HEK293 (cell line): ENCODE measurements at regions not wholly inside any gene's neighbourhood (a gene's known extent, or its start where the extent isn't known, plus 50 kb on each side); places are given as distances from the start of the nearest gene placed in this dataset.

Experiments
- CTCF ChIA-PET: fragments of 350-600 bp; formaldehyde crosslinking; extraction: SDS; loops from one replicate; lab custom pipeline; 2021; ENCODE audit warnings: antibody characterized with exemption; lab: Yijun Ruan, JAX
- POLR2A ChIA-PET: fragments of 300-600 bp; formaldehyde crosslinking; extraction: SDS; loops from one replicate; lab custom pipeline; 2020; ENCODE audit warnings: antibody characterized with exemption, inconsistent platforms; lab: Yijun Ruan, JAX
- H3K27ac ChIP-seq: fragments of 200-500 bp; sonication (Bioruptor generic); 2 replicates; pipeline ENCODE4 v1.5.1; 2014; ENCODE audit warnings: low read depth, low read length, control low read depth, inconsistent platforms; ENCODE audit errors: extremely low read depth
- H3K36me3 ChIP-seq, 2 experiments: fragments of 200-500 bp in 1 of 2; sonication (Bioruptor generic) in 1 of 2; 1 replicate in 1 of 2; 2 replicates in 1 of 2; pipeline ENCODE4 v1.5.1; 2014 to 2017; ENCODE audit warnings: inconsistent platforms in 2 of 2, low read length in 2 of 2; ENCODE audit not compliant: control insufficient read depth in 2 of 2, insufficient read depth in 1 of 2
- H3K4me1 ChIP-seq: fragments of 200-500 bp; sonication (Bioruptor generic); 2 replicates; pipeline ENCODE4 v1.5.1; 2014; ENCODE audit warnings: mild to moderate bottlenecking, low read length, inconsistent platforms; ENCODE audit not compliant: control insufficient read depth, insufficient read depth
- H3K4me3 ChIP-seq: 2 replicates; pipeline ENCODE4 v1.5.1; 2011; ENCODE audit warnings: low read depth, mild to moderate bottlenecking, control low read depth, low read length, moderate library complexity
- H3K9me3 ChIP-seq: fragments of 200-500 bp; sonication (Bioruptor generic); 2 replicates; pipeline ENCODE4 v1.5.1; 2014; ENCODE audit warnings: low read depth, low read length, inconsistent platforms; ENCODE audit not compliant: control insufficient read depth, insufficient read depth
- EGR2 ChIP-seq: fragments of 450-650 bp; formaldehyde crosslinking; IDR thresholded peaks from 2 replicates; pipeline ENCODE4 v1.5.1; 2016; ENCODE audit warnings: low read depth, missing biosample characterization, missing genetic modification characterization
- GLI4 ChIP-seq: fragments of 450-650 bp; formaldehyde crosslinking; IDR thresholded peaks from 2 replicates; pipeline ENCODE4 v1.5.1; 2016; ENCODE audit warnings: missing biosample characterization, missing genetic modification characterization
- HOXD13 ChIP-seq: sonication (generic); formaldehyde crosslinking; IDR thresholded peaks from 2 replicates; pipeline ENCODE4 v1.8.0; 2022; ENCODE audit warnings: missing genetic modification reagents, borderline replicate concordance
- MEIS1 ChIP-seq: sonication (generic); formaldehyde crosslinking; IDR thresholded peaks from 2 replicates; pipeline ENCODE4 v1.8.1; 2022; ENCODE audit warnings: missing genetic modification reagents, mild to moderate bottlenecking, borderline replicate concordance
- ZFHX2 ChIP-seq: fragments of 450-650 bp; formaldehyde crosslinking; conservative IDR thresholded peaks from 2 replicates; pipeline ENCODE4 v1.5.1; 2016; ENCODE audit warnings: missing biosample characterization, missing genetic modification characterization
- ZFP3 ChIP-seq: fragments of 450-650 bp; formaldehyde crosslinking; IDR thresholded peaks from 2 replicates; pipeline ENCODE4 v1.5.1; 2016; ENCODE audit warnings: low read depth, missing biosample characterization, missing genetic modification characterization
- ZNF391 ChIP-seq: fragments of 450-650 bp; formaldehyde crosslinking; IDR thresholded peaks from 2 replicates; pipeline ENCODE4 v1.5.1; 2016; ENCODE audit warnings: low read depth, missing biosample characterization, missing genetic modification characterization, borderline replicate concordance
- ZNF423 ChIP-seq: fragments of 450-650 bp; formaldehyde crosslinking; IDR thresholded peaks from 2 replicates; pipeline ENCODE4 v1.5.1; 2016; ENCODE audit warnings: missing biosample characterization, missing genetic modification characterization
- ZNF501 ChIP-seq: fragments of 450-650 bp; formaldehyde crosslinking; IDR thresholded peaks from 2 replicates; pipeline ENCODE4 v1.5.1; 2016; ENCODE audit warnings: missing biosample characterization, missing genetic modification characterization
- ZNF654 ChIP-seq: fragments of 450-650 bp; formaldehyde crosslinking; IDR thresholded peaks from 2 replicates; pipeline ENCODE4 v1.5.1; 2016; ENCODE audit warnings: low read depth, missing biosample characterization, missing genetic modification characterization
- ZNF707 ChIP-seq: fragments of 450-650 bp; formaldehyde crosslinking; IDR thresholded peaks from 2 replicates; pipeline ENCODE4 v1.5.1; 2016; ENCODE audit warnings: missing biosample characterization, missing genetic modification characterization
- TF ChIP-seq, protein P1 (sequence below): fragments of 450-650 bp; formaldehyde crosslinking; IDR thresholded peaks from 2 replicates; pipeline ENCODE4 v1.5.1; 2017; ENCODE audit warnings: missing biosample characterization, missing genetic modification characterization
- TF ChIP-seq, protein P2 (sequence below): fragments of 450-650 bp; formaldehyde crosslinking; IDR thresholded peaks from 2 replicates; pipeline ENCODE4 v1.5.1; 2016; ENCODE audit warnings: missing biosample characterization, missing genetic modification characterization
- TF ChIP-seq, protein P3 (sequence below): fragments of 450-650 bp; formaldehyde crosslinking; IDR thresholded peaks from 2 replicates; pipeline ENCODE4 v1.5.1; 2016; ENCODE audit warnings: missing biosample characterization, missing genetic modification characterization
- TF ChIP-seq, protein P4 (sequence below): sonication (generic); formaldehyde crosslinking; IDR thresholded peaks from 2 replicates; pipeline ENCODE4 v1.8.1; 2022; ENCODE audit warnings: mild to moderate bottlenecking, moderate library complexity, missing genetic modification reagents
- TF ChIP-seq, protein P5 (sequence below): fragments of 450-650 bp; formaldehyde crosslinking; IDR thresholded peaks from 2 replicates; pipeline ENCODE4 v1.5.1; 2017; ENCODE audit warnings: missing biosample characterization, missing genetic modification characterization
- TF ChIP-seq, protein P6 (sequence below): fragments of 450-650 bp; formaldehyde crosslinking; IDR thresholded peaks from 2 replicates; pipeline ENCODE4 v1.5.1; 2016; ENCODE audit warnings: missing biosample characterization, missing genetic modification characterization, borderline replicate concordance

DNA sequence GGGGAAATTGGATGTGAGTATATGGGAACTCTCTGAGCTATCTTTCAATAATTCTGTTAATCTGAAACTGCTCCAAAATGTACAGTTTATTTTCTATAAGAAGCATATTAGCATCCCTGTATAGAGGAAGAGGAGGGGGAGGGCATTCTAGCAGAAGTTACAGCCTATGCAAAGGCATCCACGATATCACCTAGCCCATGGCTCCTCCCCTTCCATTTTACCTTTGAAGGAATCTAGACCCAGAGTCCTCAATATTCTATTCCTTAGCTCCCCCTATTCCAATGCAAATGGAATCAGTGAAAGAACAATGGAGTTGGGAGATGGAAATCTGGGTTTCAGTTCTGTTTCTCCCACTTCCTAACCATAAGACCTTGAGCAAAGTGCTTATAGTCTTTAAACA lies 132.9 kb upstream of the IFNE start (continued):
- TF ChIP-seq, protein P1, sequence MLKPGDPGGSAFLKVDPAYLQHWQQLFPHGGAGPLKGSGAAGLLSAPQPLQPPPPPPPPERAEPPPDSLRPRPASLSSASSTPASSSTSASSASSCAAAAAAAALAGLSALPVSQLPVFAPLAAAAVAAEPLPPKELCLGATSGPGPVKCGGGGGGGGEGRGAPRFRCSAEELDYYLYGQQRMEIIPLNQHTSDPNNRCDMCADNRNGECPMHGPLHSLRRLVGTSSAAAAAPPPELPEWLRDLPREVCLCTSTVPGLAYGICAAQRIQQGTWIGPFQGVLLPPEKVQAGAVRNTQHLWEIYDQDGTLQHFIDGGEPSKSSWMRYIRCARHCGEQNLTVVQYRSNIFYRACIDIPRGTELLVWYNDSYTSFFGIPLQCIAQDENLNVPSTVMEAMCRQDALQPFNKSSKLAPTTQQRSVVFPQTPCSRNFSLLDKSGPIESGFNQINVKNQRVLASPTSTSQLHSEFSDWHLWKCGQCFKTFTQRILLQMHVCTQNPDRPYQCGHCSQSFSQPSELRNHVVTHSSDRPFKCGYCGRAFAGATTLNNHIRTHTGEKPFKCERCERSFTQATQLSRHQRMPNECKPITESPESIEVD (tag by site-specific recombination) = no peak
- no peak for TF ChIP-seq ZNF654 (tag by site-specific recombination)
- TF ChIP-seq, protein P2, sequence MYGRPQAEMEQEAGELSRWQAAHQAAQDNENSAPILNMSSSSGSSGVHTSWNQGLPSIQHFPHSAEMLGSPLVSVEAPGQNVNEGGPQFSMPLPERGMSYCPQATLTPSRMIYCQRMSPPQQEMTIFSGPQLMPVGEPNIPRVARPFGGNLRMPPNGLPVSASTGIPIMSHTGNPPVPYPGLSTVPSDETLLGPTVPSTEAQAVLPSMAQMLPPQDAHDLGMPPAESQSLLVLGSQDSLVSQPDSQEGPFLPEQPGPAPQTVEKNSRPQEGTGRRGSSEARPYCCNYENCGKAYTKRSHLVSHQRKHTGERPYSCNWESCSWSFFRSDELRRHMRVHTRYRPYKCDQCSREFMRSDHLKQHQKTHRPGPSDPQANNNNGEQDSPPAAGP = no peak
- no peak for TF ChIP-seq GLI4 (tag by site-specific recombination)
- TF ChIP-seq ZNF423 = no peak
- TF ChIP-seq ZNF707 (tag by site-specific recombination) = no peak
- TF ChIP-seq ZFP3 (tag by site-specific recombination) = no peak
- TF ChIP-seq, protein P3, sequence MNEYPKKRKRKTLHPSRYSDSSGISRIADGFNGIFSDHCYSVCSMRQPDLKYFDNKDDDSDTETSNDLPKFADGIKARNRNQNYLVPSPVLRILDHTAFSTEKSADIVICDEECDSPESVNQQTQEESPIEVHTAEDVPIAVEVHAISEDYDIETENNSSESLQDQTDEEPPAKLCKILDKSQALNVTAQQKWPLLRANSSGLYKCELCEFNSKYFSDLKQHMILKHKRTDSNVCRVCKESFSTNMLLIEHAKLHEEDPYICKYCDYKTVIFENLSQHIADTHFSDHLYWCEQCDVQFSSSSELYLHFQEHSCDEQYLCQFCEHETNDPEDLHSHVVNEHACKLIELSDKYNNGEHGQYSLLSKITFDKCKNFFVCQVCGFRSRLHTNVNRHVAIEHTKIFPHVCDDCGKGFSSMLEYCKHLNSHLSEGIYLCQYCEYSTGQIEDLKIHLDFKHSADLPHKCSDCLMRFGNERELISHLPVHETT = no peak
- no peak for TF ChIP-seq MEIS1
- TF ChIP-seq, protein P4, sequence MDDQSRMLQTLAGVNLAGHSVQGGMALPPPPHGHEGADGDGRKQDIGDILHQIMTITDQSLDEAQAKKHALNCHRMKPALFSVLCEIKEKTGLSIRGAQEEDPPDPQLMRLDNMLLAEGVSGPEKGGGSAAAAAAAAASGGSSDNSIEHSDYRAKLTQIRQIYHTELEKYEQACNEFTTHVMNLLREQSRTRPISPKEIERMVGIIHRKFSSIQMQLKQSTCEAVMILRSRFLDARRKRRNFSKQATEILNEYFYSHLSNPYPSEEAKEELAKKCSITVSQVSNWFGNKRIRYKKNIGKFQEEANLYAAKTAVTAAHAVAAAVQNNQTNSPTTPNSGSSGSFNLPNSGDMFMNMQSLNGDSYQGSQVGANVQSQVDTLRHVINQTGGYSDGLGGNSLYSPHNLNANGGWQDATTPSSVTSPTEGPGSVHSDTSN (CRISPR knock-in tag) = no peak
- TF ChIP-seq ZNF501 = no peak

DNA sequence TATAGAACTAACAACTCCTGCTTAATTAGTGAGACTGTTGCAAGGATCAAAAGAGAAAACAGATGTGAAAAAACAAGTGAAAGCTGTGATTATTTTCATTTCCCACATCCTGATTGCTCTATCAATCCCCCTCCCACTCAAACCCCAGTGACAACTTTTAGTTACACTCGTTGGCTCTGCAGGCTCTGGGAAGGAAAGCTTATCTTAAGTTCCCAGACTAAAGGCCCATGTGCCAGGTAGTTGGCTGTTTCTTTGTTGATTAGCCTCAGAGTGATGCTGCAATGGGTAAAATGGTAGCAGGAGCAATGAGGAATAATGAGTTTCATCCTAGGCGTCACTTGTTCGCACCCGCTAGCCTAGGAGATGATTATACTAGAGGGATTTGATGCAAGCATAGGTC lies 133.3 kb upstream of the IFNE start:
- CTCF ChIA-PET = interaction anchor here (0.5 kb wide), 1 partner anchor 61 kb away, joined by 3 read pairs; no protein-coding TSS in a partner anchor
- Histone ChIP-seq H3K36me3 (no peaks in the 10 kb centered on the region), H3K4me1 (no peaks in the 10 kb centered on the region; the same call in 1 of the 2 replicates), H3K27ac (no peak overlapping the region), H3K4me3 (no peak overlapping the region), H3K9me3 (no peaks in the 10 kb centered on the region)
- POLR2A ChIA-PET = no interaction called here
- TF ChIP-seq ZFHX2 (tag by site-specific recombination) (peak; percentile 27; the same call in 1 of the 2 replicates), HOXD13 (CRISPR knock-in tag) (no peak), EGR2 (tag by site-specific recombination) (0 out of 2 replicates have a peak, but pooled peaks have one; percentile 26)

DNA sequence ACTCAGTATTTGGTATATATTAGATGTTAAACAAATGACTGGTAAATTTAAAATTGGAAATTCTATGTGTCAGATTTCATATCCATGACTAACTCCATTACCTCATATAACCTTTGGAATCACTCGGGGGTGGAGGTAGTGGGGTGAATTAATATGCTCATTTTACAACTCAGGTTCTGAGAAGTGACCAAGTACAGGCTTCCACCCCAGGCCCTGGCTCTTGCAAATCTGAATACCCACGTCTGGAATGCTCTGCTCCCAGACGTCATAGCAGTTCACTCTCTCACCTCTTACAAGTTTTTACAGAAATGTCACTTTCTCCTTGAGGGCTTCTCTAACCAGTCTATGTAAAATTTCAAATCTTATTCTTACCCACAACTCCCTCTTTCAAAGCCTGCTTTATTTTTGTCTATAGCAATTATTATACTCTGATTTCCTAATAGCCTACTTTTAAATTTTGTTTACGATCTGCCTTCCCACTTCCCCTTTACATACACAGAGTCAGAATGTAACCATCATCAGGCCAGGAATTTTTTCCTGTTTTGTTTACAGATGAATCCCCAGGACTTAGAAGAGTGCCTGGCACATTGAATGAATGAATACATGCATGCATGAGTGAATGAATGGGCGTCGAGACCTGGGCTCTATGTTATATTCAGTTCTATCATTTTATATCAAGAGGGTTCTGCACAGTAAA lies 134.1 kb upstream of the IFNE start:
- ChIA-PET CTCF (no interaction called here), POLR2A (no interaction called here)
- Histone ChIP-seq H3K9me3 (no peaks in the 10 kb centered on the region), H3K36me3 (no peaks in the 10 kb centered on the region), H3K4me3 (no peak overlapping the region), H3K4me1 (no peaks in the 10 kb centered on the region; the same call in 1 of the 2 replicates), H3K27ac (no peak overlapping the region)
- no peak for TF ChIP-seq ZNF391
- TF ChIP-seq, protein P5, sequence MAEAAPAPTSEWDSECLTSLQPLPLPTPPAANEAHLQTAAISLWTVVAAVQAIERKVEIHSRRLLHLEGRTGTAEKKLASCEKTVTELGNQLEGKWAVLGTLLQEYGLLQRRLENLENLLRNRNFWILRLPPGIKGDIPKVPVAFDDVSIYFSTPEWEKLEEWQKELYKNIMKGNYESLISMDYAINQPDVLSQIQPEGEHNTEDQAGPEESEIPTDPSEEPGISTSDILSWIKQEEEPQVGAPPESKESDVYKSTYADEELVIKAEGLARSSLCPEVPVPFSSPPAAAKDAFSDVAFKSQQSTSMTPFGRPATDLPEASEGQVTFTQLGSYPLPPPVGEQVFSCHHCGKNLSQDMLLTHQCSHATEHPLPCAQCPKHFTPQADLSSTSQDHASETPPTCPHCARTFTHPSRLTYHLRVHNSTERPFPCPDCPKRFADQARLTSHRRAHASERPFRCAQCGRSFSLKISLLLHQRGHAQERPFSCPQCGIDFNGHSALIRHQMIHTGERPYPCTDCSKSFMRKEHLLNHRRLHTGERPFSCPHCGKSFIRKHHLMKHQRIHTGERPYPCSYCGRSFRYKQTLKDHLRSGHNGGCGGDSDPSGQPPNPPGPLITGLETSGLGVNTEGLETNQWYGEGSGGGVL (tag by site-specific recombination) = 0 out of 2 replicates have a peak, but pooled peaks have one; percentile 17
- TF ChIP-seq, protein P6, sequence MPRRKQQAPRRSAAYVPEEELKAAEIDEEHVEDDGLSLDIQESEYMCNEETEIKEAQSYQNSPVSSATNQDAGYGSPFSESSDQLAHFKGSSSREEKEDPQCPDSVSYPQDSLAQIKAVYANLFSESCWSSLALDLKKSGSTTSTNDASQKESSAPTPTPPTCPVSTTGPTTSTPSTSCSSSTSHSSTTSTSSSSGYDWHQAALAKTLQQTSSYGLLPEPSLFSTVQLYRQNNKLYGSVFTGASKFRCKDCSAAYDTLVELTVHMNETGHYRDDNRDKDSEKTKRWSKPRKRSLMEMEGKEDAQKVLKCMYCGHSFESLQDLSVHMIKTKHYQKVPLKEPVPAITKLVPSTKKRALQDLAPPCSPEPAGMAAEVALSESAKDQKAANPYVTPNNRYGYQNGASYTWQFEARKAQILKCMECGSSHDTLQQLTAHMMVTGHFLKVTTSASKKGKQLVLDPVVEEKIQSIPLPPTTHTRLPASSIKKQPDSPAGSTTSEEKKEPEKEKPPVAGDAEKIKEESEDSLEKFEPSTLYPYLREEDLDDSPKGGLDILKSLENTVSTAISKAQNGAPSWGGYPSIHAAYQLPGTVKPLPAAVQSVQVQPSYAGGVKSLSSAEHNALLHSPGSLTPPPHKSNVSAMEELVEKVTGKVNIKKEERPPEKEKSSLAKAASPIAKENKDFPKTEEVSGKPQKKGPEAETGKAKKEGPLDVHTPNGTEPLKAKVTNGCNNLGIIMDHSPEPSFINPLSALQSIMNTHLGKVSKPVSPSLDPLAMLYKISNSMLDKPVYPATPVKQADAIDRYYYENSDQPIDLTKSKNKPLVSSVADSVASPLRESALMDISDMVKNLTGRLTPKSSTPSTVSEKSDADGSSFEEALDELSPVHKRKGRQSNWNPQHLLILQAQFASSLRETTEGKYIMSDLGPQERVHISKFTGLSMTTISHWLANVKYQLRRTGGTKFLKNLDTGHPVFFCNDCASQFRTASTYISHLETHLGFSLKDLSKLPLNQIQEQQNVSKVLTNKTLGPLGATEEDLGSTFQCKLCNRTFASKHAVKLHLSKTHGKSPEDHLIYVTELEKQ (tag by site-specific recombination) = no peak
